H1 (cell line): ENCODE measurements at regions not wholly inside any gene's neighbourhood (a gene's known extent, or its start where the extent isn't known, plus 50 kb on each side); places are given as distances from the start of the nearest gene placed in this dataset.

Source experiments
- CTCF ChIA-PET: fragments of 300-600 bp; sonication (Branson Sonifier 250); formaldehyde crosslinking; loops from one replicate; lab custom pipeline; 2021; ENCODE audit not compliant: partially characterized antibody; lab: Charles Lee
- POLR2A ChIA-PET: fragments of 300-600 bp; sonication (Branson Sonifier 250); formaldehyde crosslinking; loops from one replicate; lab custom pipeline; 2021; ENCODE audit warnings: inconsistent platforms; ENCODE audit not compliant: partially characterized antibody; lab: Charles Lee
- DNase-seq, 2 experiments: peaks; one replicate each; pipeline versions ENCODE4 v3.0.0 to v3.0.0-alpha.2; 2010 to 2022; ENCODE audit warnings: low spot score in 2 of 2, low read depth in 1 of 2, mixed read lengths in 1 of 2
- FAIRE-seq: peaks from 2 replicates; lab custom pipeline; 2011; peaks lifted over from hg19 to GRCh38; lab: Jason Lieb, UNC
- H2AFZ ChIP-seq: 2 replicates; pipeline ENCODE4 v1.8.1; 2012; ENCODE audit warnings: low read length, inconsistent platforms
- H2AK5ac ChIP-seq: 2 replicates; pipeline ENCODE4 v1.6.1; 2013; ENCODE audit warnings: low read depth, low read length
- H2BK120ac ChIP-seq: replicated peaks from 2 replicates; pipeline ENCODE3; 2013; ENCODE audit warnings: low read depth, low read length, inconsistent platforms
- H2BK12ac ChIP-seq: 2 replicates; pipeline ENCODE4 v1.6.1; 2013; ENCODE audit warnings: low read depth, low read length
- H2BK15ac ChIP-seq: 2 replicates; pipeline ENCODE4 v1.6.1; 2013; ENCODE audit warnings: low read length
- H2BK20ac ChIP-seq: 2 replicates; pipeline ENCODE4 v1.6.1; 2013; ENCODE audit warnings: low read length
- H2BK5ac ChIP-seq: 2 replicates; pipeline ENCODE4 v1.6.1; 2013; ENCODE audit warnings: low read depth, low read length
- H3K14ac ChIP-seq: 2 replicates; pipeline ENCODE4 v1.6.1; 2013; ENCODE audit warnings: inconsistent platforms; ENCODE audit not compliant: insufficient read length
- H3K18ac ChIP-seq: 2 replicates; pipeline ENCODE4 v1.6.1; 2013; ENCODE audit warnings: low read length; ENCODE audit errors: extremely low read depth
- H3K23ac ChIP-seq: 2 replicates; pipeline ENCODE4 v1.6.1; 2013; ENCODE audit warnings: inconsistent platforms; ENCODE audit not compliant: insufficient read length
- H3K23me2 ChIP-seq: 2 replicates; pipeline ENCODE4 v1.6.1; 2013; ENCODE audit warnings: low read depth, low read length
- H3K27ac ChIP-seq: 2 replicates; pipeline ENCODE4 v1.6.1; 2011; ENCODE audit warnings: low read depth, low read length, inconsistent platforms
- H3K27me3 ChIP-seq, 4 experiments: replicated peaks in 1 of 4; 1 replicate in 1 of 4; 2 replicates in 3 of 4; pipeline versions ENCODE4 v1.6.1 to v1.8.1; 2011 to 2013; ENCODE audit warnings: low read length in 3 of 4, mild to moderate bottlenecking in 3 of 4, inconsistent platforms in 2 of 4, mixed read lengths in 2 of 4, moderate library complexity in 1 of 4; ENCODE audit not compliant: control insufficient read depth in 3 of 4, insufficient read depth in 3 of 4; ENCODE audit errors: extremely low read depth in 1 of 4
- H3K36me3 ChIP-seq, 4 experiments: 2 replicates each; pipeline versions ENCODE4 v1.6.1 to v1.8.1; 2011 to 2013; ENCODE audit warnings: mild to moderate bottlenecking in 4 of 4, low read length in 3 of 4, moderate library complexity in 2 of 4, control low read depth in 1 of 4, inconsistent platforms in 1 of 4; ENCODE audit not compliant: insufficient read depth in 4 of 4, control insufficient read depth in 2 of 4
- H3K4ac ChIP-seq: replicated peaks from 2 replicates; pipeline ENCODE3; 2013; ENCODE audit warnings: low read length, low read depth, mixed read lengths, inconsistent platforms; ENCODE audit not compliant: insufficient read length
- H3K4me1 ChIP-seq, 4 experiments: replicated peaks in 1 of 4; 1 replicate in 1 of 4; 2 replicates in 3 of 4; pipeline versions ENCODE4 v1.6.1 to v1.8.1; 2011 to 2013; ENCODE audit warnings: low read length in 3 of 4, inconsistent platforms in 2 of 4, mixed read lengths in 1 of 4; ENCODE audit not compliant: insufficient read depth in 4 of 4, control insufficient read depth in 3 of 4
- H3K4me2 ChIP-seq, 2 experiments: 2 replicates each; pipeline versions ENCODE4 v1.6.1 to v1.8.1; 2011 to 2013; ENCODE audit warnings: low read depth in 2 of 2, low read length in 2 of 2, control low read depth in 1 of 2, inconsistent platforms in 1 of 2, mild to moderate bottlenecking in 1 of 2; ENCODE audit not compliant: insufficient read depth in 1 of 2
- H3K4me3 ChIP-seq, 4 experiments: fragments of 200-600, 300-600 bp in 1 of 4; sonication (generic), shearing (Covaris generic), sonication (Bioruptor Twin) in 1 of 4; 2 replicates each; pipeline versions ENCODE4 v1.5.1 to v1.8.1; 2011 to 2016; ENCODE audit warnings: low read length in 4 of 4, low read depth in 3 of 4, control low read depth in 2 of 4, inconsistent platforms in 2 of 4, mild to moderate bottlenecking in 2 of 4, mixed read lengths in 1 of 4, moderate library complexity in 1 of 4; ENCODE audit not compliant: insufficient read depth in 2 of 4; ENCODE audit errors: extremely low read depth in 1 of 4
- H3K56ac ChIP-seq: replicated peaks from 2 replicates; pipeline ENCODE3; 2013; ENCODE audit warnings: low read depth, mild to moderate bottlenecking, mixed read lengths, low read length, inconsistent platforms; ENCODE audit not compliant: insufficient read length
- H3K79me1 ChIP-seq: 2 replicates; pipeline ENCODE4 v1.6.1; 2013; ENCODE audit warnings: low read depth, low read length, control low read depth
- H3K79me2 ChIP-seq, 2 experiments: 2 replicates each; pipeline versions ENCODE4 v1.6.1 to v1.8.1; 2012 to 2013; ENCODE audit warnings: low read length in 2 of 2, mild to moderate bottlenecking in 2 of 2, inconsistent platforms in 1 of 2; ENCODE audit not compliant: insufficient read depth in 2 of 2, control insufficient read depth in 1 of 2
- H3K9ac ChIP-seq, 4 experiments: replicated peaks in 1 of 4; 1 replicate in 1 of 4; 2 replicates in 3 of 4; pipeline versions ENCODE4 v1.6.1 to v1.8.1; 2011 to 2013; ENCODE audit warnings: low read depth in 3 of 4, low read length in 3 of 4, control low read depth in 2 of 4, mild to moderate bottlenecking in 2 of 4, moderate library complexity in 2 of 4, inconsistent platforms in 1 of 4; ENCODE audit errors: extremely low read depth in 1 of 4
- H3K9me3 ChIP-seq, 2 experiments: 2 replicates each; pipeline versions ENCODE4 v1.6.1 to v1.8.1; 2012 to 2013; ENCODE audit warnings: mild to moderate bottlenecking in 2 of 2, moderate library complexity in 2 of 2, control low read depth in 1 of 2, inconsistent platforms in 1 of 2, low read depth in 1 of 2, low read length in 1 of 2, mixed read lengths in 1 of 2; ENCODE audit not compliant: insufficient read depth in 2 of 2
- H4K20me1 ChIP-seq, 2 experiments: replicated peaks in 1 of 2; 2 replicates each; pipeline versions ENCODE3 to v1.8.1; 2011 to 2013; ENCODE audit warnings: inconsistent platforms in 2 of 2, low read length in 2 of 2, mild to moderate bottlenecking in 1 of 2; ENCODE audit not compliant: insufficient read depth in 2 of 2, control insufficient read depth in 1 of 2
- H4K5ac ChIP-seq: 2 replicates; pipeline ENCODE4 v1.6.1; 2013; ENCODE audit warnings: low read length, low read depth, mixed read lengths, inconsistent platforms; ENCODE audit not compliant: insufficient read length
- H4K8ac ChIP-seq: 2 replicates; pipeline ENCODE4 v1.8.0; 2013; ENCODE audit warnings: mild to moderate bottlenecking, moderate library complexity, low read length, inconsistent platforms; ENCODE audit not compliant: insufficient read depth; ENCODE audit errors: extremely low read depth
- H4K91ac ChIP-seq: replicated peaks from 2 replicates; pipeline ENCODE3; 2013; ENCODE audit warnings: low read length, mixed read lengths, inconsistent platforms; ENCODE audit not compliant: insufficient read length
- BCL11A ChIP-seq, 2 experiments: IDR thresholded peaks; one replicate each; pipeline ENCODE4 v1.6.1; 2011; ENCODE audit warnings: low read depth in 2 of 2, low read length in 2 of 2, mild to moderate bottlenecking in 2 of 2
- CEBPB ChIP-seq: IDR thresholded peaks from 2 replicates; pipeline ENCODE4 v1.6.1; 2012; ENCODE audit warnings: low read depth, low read length
- CHD1 ChIP-seq: IDR thresholded peaks from 2 replicates; pipeline ENCODE4 v1.6.1; 2012; ENCODE audit warnings: low read depth, low read length, improper control_type of control experiment
- CTBP2 ChIP-seq: IDR thresholded peaks from 2 replicates; pipeline ENCODE4 v1.7.0; 2011; ENCODE audit warnings: borderline replicate concordance, mild to moderate bottlenecking, moderate library complexity, mixed read lengths, low read length; ENCODE audit not compliant: insufficient read depth, insufficient read length
- HDAC6 ChIP-seq: IDR thresholded peaks from one replicate; pipeline ENCODE4 v1.7.1; 2012; ENCODE audit warnings: low read depth, mild to moderate bottlenecking, inconsistent platforms, low read length, moderate library complexity
- JUN ChIP-seq: IDR thresholded peaks from 2 replicates; pipeline ENCODE4 v1.6.1; 2011; ENCODE audit warnings: low read depth, mild to moderate bottlenecking, improper control_type of control experiment, low read length
- JUND ChIP-seq: IDR thresholded peaks from 2 replicates; pipeline ENCODE4 v1.6.1; 2011; ENCODE audit warnings: mild to moderate bottlenecking, improper control_type of control experiment, low read length
- KDM1A ChIP-seq: fragments of 200-600, 300-600 bp; sonication (generic); IDR thresholded peaks from 2 replicates; pipeline ENCODE4 v1.7.1; 2016; ENCODE audit warnings: mild to moderate bottlenecking, low read length, borderline replicate concordance
- KDM5A ChIP-seq: fragments of 200-600 bp; IDR thresholded peaks from 2 replicates; pipeline ENCODE4 v1.7.1; 2012; ENCODE audit warnings: mild to moderate bottlenecking, low read length, inconsistent platforms, mixed read lengths
- NRF1 ChIP-seq: IDR thresholded peaks from 2 replicates; pipeline ENCODE4 v1.6.1; 2011; ENCODE audit warnings: mild to moderate bottlenecking, low read depth, low read length, improper control_type of control experiment
- RAD21 ChIP-seq, 2 experiments: IDR thresholded peaks in 1 of 2; conservative IDR thresholded peaks in 1 of 2; 2 replicates each; pipeline ENCODE4 v1.6.1; 2011; ENCODE audit warnings: low read depth in 2 of 2, low read length in 2 of 2, improper control_type of control experiment in 1 of 2, inconsistent platforms in 1 of 2, mild to moderate bottlenecking in 1 of 2, moderate library complexity in 1 of 2
- RNF2 ChIP-seq: fragments of 200-900, 300-1000 bp; sonication (generic); IDR thresholded peaks from 2 replicates; pipeline ENCODE4 v1.7.1; 2016; ENCODE audit warnings: borderline replicate concordance, low read depth, mild to moderate bottlenecking, antibody characterized with exemption, low read length; ENCODE audit not compliant: poor library complexity, severe bottlenecking; ENCODE audit errors: missing control alignments
- WGBS, 2 experiments: shearing (Covaris generic) in 1 of 2; methylation state at CpG; one replicate each; pipeline versions ENCODE4 v1.1.6 to v1.1.7; 2013 to 2015; ENCODE audit warnings: low lambda C conversion rate in 2 of 2, mixed read lengths in 2 of 2, inconsistent platforms in 1 of 2, low coverage in 1 of 2, missing lambda C conversion rate in 1 of 2; ENCODE audit not compliant: insufficient replicate concordance in 2 of 2, insufficient coverage in 1 of 2, insufficient read length in 1 of 2; ENCODE audit errors: extremely low coverage in 1 of 2, missing lambda C conversion rate in 1 of 2; 5-methylcytosine and 5-hydroxymethylcytosine counted together
- TF ChIP-seq, protein P1 (sequence below): IDR thresholded peaks from 2 replicates; pipeline ENCODE4 v1.6.1; 2011; ENCODE audit warnings: low read depth, mild to moderate bottlenecking, low read length; ENCODE audit not compliant: insufficient read depth

- no peak overlapping the region for H3K4ac ChIP-seq
- no peak overlapping the region for H2AFZ ChIP-seq
- no peak overlapping the region for H2BK5ac ChIP-seq
- no peaks in the 10 kb centered on the region for H3K4me1 ChIP-seq
- H3K4me3 ChIP-seq = no peak overlapping the region
- H2BK15ac ChIP-seq = no peak overlapping the region
- H3K14ac ChIP-seq = no peak overlapping the region
- H3K27ac ChIP-seq = no peak overlapping the region
- H4K8ac ChIP-seq = no peak overlapping the region
- no peaks in the 10 kb centered on the region for H3K79me1 ChIP-seq
- H2BK12ac ChIP-seq = no peak overlapping the region
- H3K27me3 ChIP-seq = no peaks in the 10 kb centered on the region
- H4K5ac ChIP-seq = no peak overlapping the region
- H3K18ac ChIP-seq = no peak overlapping the region
- H3K4me2 ChIP-seq = no peak overlapping the region
- no peak overlapping the region for H3K23ac ChIP-seq
- no peaks in the 10 kb centered on the region for H4K20me1 ChIP-seq
- H2AK5ac ChIP-seq = no peak overlapping the region
- POLR2A ChIA-PET = no interaction called here
- no peak overlapping the region for H2BK120ac ChIP-seq
- DNase-seq (no peak), FAIRE-seq (no peak)
- no peaks in the 10 kb centered on the region for H3K23me2 ChIP-seq
- H3K36me3 ChIP-seq = no peaks in the 10 kb centered on the region
- no peak overlapping the region for H3K56ac ChIP-seq
- CTCF ChIA-PET = no interaction called here
- no peaks in the 10 kb centered on the region for H3K79me2 ChIP-seq
- WGBS, 2 experiments = 59% methylated on average over 5 of the region's 7 CpGs; no CpG with 5 or more reads in 1 of the 2 experiments
- H3K9me3 ChIP-seq = peaks cover 74 to 76% of the 10 kb centered on the region in 2 experiments
- no peak overlapping the region for H4K91ac ChIP-seq
- H3K9ac ChIP-seq = no peak overlapping the region
- H2BK20ac ChIP-seq = no peak overlapping the region
- TF ChIP-seq CTBP2 (no peak), RNF2 (no peak), NRF1 (no peak), KDM1A (no peak), BCL11A (IDR thresholded peaks at IDR 0.05; ENCODE audit: low read depth in 2 of 2, low read length in 2 of 2) (no peak), CEBPB (no peak), RAD21 (IDR thresholded peaks at IDR 0.05 in 1 of 2, conservative IDR thresholded peaks at IDR 0.05 in 1 of 2; ENCODE audit: low read depth in 2 of 2, low read length in 2 of 2) (no peak), KDM5A (no peak), JUND (no peak), CHD1 (no peak), HDAC6 (no peak), JUN (no peak)
- TF ChIP-seq, protein P1, sequence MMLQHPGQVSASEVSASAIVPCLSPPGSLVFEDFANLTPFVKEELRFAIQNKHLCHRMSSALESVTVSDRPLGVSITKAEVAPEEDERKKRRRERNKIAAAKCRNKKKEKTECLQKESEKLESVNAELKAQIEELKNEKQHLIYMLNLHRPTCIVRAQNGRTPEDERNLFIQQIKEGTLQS = no peak
Measured at GRCh38 chr22:47367107-47367690, 604.7 kb downstream of the TBC1D22A start.
